ENCODE measurements at regions not wholly inside any gene's neighbourhood (a gene's known extent, or its start where the extent isn't known, plus 50 kb on each side); places are given as distances from the start of the nearest gene placed in this dataset.

DNA sequence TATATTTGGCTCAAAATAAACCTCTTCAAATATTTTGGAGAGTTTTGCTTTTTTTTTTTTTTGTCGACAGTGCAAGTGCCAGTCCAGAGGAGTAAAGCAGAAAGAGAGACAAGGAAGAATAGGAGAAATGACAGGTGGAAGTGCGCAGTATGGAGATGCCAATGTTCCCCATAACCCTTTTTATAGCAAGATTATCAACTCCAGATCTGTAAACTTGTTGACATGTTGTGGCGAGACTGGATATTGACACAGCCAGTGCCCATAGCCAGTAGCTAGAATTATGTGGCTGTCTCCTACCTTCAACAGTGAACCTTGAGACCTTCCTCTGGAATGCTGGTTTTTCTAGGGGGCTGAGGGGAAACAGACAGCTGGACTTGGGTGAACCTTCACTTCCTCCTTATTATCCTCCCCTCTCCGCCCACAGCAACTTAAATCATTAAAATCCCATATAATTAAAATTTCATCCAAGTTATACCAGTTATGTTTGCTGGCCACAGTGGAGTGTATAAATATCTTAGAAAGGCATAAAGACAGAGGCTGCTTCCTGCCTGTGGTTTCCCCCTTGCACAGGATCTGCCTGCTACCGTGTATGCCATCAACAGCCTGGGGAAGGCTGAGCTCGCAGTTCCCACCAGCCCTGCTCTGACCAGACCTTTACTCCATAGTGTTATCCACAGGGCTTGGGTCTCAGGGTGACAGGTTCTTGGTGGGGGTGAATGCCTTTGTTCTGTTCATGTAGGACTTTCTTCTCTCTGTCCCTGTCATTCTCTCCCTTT is 112.3 kb upstream of the ANKH start:
- Histone ChIP-seq H3K4me2 (ENCODE audit: control insufficient read depth, extremely low read depth, insufficient read depth, low read depth, low read length) (no peak overlapping the region), H3K9me3 (ENCODE audit: control insufficient read depth, low read depth, low read length) (no peaks in the 10 kb centered on the region), H4K20me1 (ENCODE audit: control insufficient read depth, extremely low read depth, insufficient read depth, low read length) (no peaks in the 10 kb centered on the region), H3K79me2 (ENCODE audit: control insufficient read depth, insufficient read depth, low read length) (no peaks in the 10 kb centered on the region), H3K9ac (ENCODE audit: control insufficient read depth, extremely low read depth, insufficient read depth, low read length) (no peak overlapping the region), H3K9me1 (ENCODE audit: control insufficient read depth, extremely low read depth, insufficient read depth, low read length) (no peaks in the 10 kb centered on the region), H3K4me3 (ENCODE audit: control insufficient read depth in 2 of 3, extremely low read depth in 1 of 3, insufficient read depth in 2 of 3, low read depth in 1 of 3, low read length in 3 of 3) (no peak overlapping the region), H3K27me3 (ENCODE audit: control insufficient read depth, extremely low read depth, insufficient read depth, low read length) (no peaks in the 10 kb centered on the region), H2AFZ (ENCODE audit: control insufficient read depth, low read length) (no peak overlapping the region), H3K27ac (ENCODE audit: control insufficient read depth, insufficient read depth, low read length) (no peak overlapping the region), H3K4me1 (ENCODE audit: control insufficient read depth, extremely low read depth, insufficient read depth, low read length) (no peaks in the 10 kb centered on the region), H3K36me3 (ENCODE audit: control insufficient read depth in 2 of 2, extremely low read depth in 1 of 2, insufficient read depth in 2 of 2, low read length in 2 of 2) (no peaks in the 10 kb centered on the region)
- dilution Hi-C loops (cut with MboI; ENCODE audit: extremely low pct_ligation_motif_present, low sequenced_read_pairs), result no loop called here
- no peak for TF ChIP-seq EZH2 (IDR thresholded peaks at IDR 0.05; ENCODE audit: low read length)
- TF ChIP-seq, protein P1, sequence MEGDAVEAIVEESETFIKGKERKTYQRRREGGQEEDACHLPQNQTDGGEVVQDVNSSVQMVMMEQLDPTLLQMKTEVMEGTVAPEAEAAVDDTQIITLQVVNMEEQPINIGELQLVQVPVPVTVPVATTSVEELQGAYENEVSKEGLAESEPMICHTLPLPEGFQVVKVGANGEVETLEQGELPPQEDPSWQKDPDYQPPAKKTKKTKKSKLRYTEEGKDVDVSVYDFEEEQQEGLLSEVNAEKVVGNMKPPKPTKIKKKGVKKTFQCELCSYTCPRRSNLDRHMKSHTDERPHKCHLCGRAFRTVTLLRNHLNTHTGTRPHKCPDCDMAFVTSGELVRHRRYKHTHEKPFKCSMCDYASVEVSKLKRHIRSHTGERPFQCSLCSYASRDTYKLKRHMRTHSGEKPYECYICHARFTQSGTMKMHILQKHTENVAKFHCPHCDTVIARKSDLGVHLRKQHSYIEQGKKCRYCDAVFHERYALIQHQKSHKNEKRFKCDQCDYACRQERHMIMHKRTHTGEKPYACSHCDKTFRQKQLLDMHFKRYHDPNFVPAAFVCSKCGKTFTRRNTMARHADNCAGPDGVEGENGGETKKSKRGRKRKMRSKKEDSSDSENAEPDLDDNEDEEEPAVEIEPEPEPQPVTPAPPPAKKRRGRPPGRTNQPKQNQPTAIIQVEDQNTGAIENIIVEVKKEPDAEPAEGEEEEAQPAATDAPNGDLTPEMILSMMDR (optimal IDR thresholded peaks at IDR 0.05 in 1 of 3, IDR thresholded peaks at IDR 0.05 in 1 of 3, conservative IDR thresholded peaks at IDR 0.05 in 1 of 3; ENCODE audit: extremely low read depth in 1 of 3, insufficient read depth in 2 of 3, low read length in 3 of 3), result no peak
- FAIRE-seq (no peak), DNase-seq (ENCODE audit: low read depth, low spot score) (no peak)

DNA sequence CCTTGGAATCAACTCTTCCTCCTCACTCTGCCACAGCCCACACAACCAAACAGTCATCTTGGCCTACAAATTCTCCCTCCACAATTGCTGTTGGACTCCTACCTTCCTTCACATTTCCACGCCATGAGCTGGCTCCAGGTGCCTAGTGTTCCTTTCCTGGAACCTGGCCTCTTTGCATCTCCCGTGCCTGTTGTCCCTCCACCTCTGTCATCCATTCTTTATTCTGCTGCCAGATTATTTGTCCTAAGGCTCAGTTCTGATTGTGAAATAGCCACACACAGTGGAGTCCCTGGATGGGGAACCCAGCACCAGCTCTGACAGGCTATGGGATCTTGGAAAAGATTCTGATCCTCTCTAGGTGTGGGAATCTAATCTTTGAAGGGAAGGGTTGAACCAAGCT is 109.1 kb upstream of the ANKH start:
- Histone ChIP-seq H3K9me3 (ENCODE audit: control insufficient read depth, low read depth, low read length) (no peaks in the 10 kb centered on the region), H3K4me1 (ENCODE audit: control insufficient read depth, extremely low read depth, insufficient read depth, low read length) (no peaks in the 10 kb centered on the region), H4K20me1 (ENCODE audit: control insufficient read depth, extremely low read depth, insufficient read depth, low read length) (no peaks in the 10 kb centered on the region), H3K27ac (ENCODE audit: control insufficient read depth, insufficient read depth, low read length) (no peak overlapping the region), H3K27me3 (ENCODE audit: control insufficient read depth, extremely low read depth, insufficient read depth, low read length) (no peaks in the 10 kb centered on the region), H3K79me2 (ENCODE audit: control insufficient read depth, insufficient read depth, low read length) (no peaks in the 10 kb centered on the region), H3K9ac (ENCODE audit: control insufficient read depth, extremely low read depth, insufficient read depth, low read length) (no peak overlapping the region), H3K36me3 (ENCODE audit: control insufficient read depth in 2 of 2, extremely low read depth in 1 of 2, insufficient read depth in 2 of 2, low read length in 2 of 2) (no peaks in the 10 kb centered on the region), H2AFZ (ENCODE audit: control insufficient read depth, low read length) (no peak overlapping the region), H3K4me3 (ENCODE audit: control insufficient read depth in 2 of 3, extremely low read depth in 1 of 3, insufficient read depth in 2 of 3, low read depth in 1 of 3, low read length in 3 of 3) (no peak overlapping the region), H3K9me1 (ENCODE audit: control insufficient read depth, extremely low read depth, insufficient read depth, low read length) (no peaks in the 10 kb centered on the region), H3K4me2 (ENCODE audit: control insufficient read depth, extremely low read depth, insufficient read depth, low read depth, low read length) (no peak overlapping the region)
- no peak for TF ChIP-seq EZH2 (IDR thresholded peaks at IDR 0.05; ENCODE audit: low read length)
- TF ChIP-seq, protein P1 (optimal IDR thresholded peaks at IDR 0.05 in 1 of 3, IDR thresholded peaks at IDR 0.05 in 1 of 3, conservative IDR thresholded peaks at IDR 0.05 in 1 of 3; ENCODE audit: extremely low read depth in 1 of 3, insufficient read depth in 2 of 3, low read length in 3 of 3), result no peak
- dilution Hi-C loops (cut with MboI; ENCODE audit: extremely low pct_ligation_motif_present, low sequenced_read_pairs), result no loop called here
- DNase-seq (ENCODE audit: low read depth, low spot score) (no peak), FAIRE-seq (no peak)
